DND-41 (cell line): ENCODE measurements at regions not wholly inside any gene's neighbourhood (a gene's known extent, or its start where the extent isn't known, plus 50 kb on each side); places are given as distances from the start of the nearest gene placed in this dataset.

ENCODE experiments used
- ATAC-seq: fragments of 200-7000 bp; cut with Tn5 transposase; 3 replicates; pipeline ENCODE4 v1.9.1; 2021; ENCODE audit warnings: low read depth; ENCODE audit not compliant: insufficient read depth
- DNase-seq: peaks from one replicate; pipeline ENCODE4 v3.0.0-alpha.2; 2020
- H2AFZ ChIP-seq: 2 replicates; pipeline ENCODE4 v1.6.0; 2012; ENCODE audit warnings: low read depth, low read length
- H3K27ac ChIP-seq: 2 replicates; pipeline ENCODE4 v1.5.1; 2012; ENCODE audit warnings: low read length, inconsistent platforms
- H3K27me3 ChIP-seq: fragments of 200-600 bp; sonication (generic); 2 replicates; pipeline ENCODE4 v1.6.0; 2012; ENCODE audit warnings: low read length, mild to moderate bottlenecking, inconsistent platforms; ENCODE audit not compliant: insufficient read depth, poor library complexity
- H3K36me3 ChIP-seq: 2 replicates; pipeline ENCODE4 v1.5.1; 2012; ENCODE audit warnings: low read length, inconsistent platforms; ENCODE audit not compliant: insufficient read depth
- H3K4me1 ChIP-seq: 2 replicates; pipeline ENCODE4 v1.5.1; 2012; ENCODE audit warnings: mild to moderate bottlenecking, low read length; ENCODE audit not compliant: insufficient read depth
- H3K4me2 ChIP-seq: 2 replicates; pipeline ENCODE4 v1.6.0; 2012; ENCODE audit warnings: mild to moderate bottlenecking, moderate library complexity, low read length, inconsistent platforms; ENCODE audit not compliant: insufficient read depth
- H3K4me3 ChIP-seq, 2 experiments: fragments of 200-600 bp in 1 of 2; shearing (Covaris generic) in 1 of 2; 2 replicates each; pipeline ENCODE4 v1.5.1; 2012 to 2016; ENCODE audit warnings: inconsistent platforms in 2 of 2, low read length in 2 of 2, mild to moderate bottlenecking in 2 of 2, low read depth in 1 of 2, moderate library complexity in 1 of 2
- H3K79me2 ChIP-seq: 2 replicates; pipeline ENCODE4 v1.6.0; 2012; ENCODE audit warnings: low read length, inconsistent platforms; ENCODE audit not compliant: insufficient read depth
- H3K9ac ChIP-seq: 2 replicates; pipeline ENCODE4 v1.6.0; 2012; ENCODE audit warnings: low read depth, mild to moderate bottlenecking, inconsistent platforms, low read length, moderate library complexity
- H3K9me3 ChIP-seq: 2 replicates; pipeline ENCODE4 v1.5.1; 2012; ENCODE audit warnings: low read length, moderate library complexity, mild to moderate bottlenecking, inconsistent platforms; ENCODE audit not compliant: insufficient read depth, severe bottlenecking
- H4K20me1 ChIP-seq: 2 replicates; pipeline ENCODE4 v1.6.0; 2012; ENCODE audit warnings: low read length; ENCODE audit not compliant: insufficient read depth
- EZH2 ChIP-seq: IDR thresholded peaks from 3 replicates; pipeline ENCODE4 v1.6.1; 2012; ENCODE audit warnings: borderline replicate concordance, low read depth, mild to moderate bottlenecking, moderate library complexity, low read length, inconsistent platforms; ENCODE audit not compliant: severe bottlenecking
- TF ChIP-seq, protein P1 (sequence below): IDR thresholded peaks from 2 replicates; pipeline ENCODE4 v1.5.1; 2012; ENCODE audit warnings: borderline replicate concordance, low read length, moderate library complexity, mild to moderate bottlenecking; ENCODE audit not compliant: poor library complexity, severe bottlenecking; ENCODE audit errors: extremely low read depth

DNA sequence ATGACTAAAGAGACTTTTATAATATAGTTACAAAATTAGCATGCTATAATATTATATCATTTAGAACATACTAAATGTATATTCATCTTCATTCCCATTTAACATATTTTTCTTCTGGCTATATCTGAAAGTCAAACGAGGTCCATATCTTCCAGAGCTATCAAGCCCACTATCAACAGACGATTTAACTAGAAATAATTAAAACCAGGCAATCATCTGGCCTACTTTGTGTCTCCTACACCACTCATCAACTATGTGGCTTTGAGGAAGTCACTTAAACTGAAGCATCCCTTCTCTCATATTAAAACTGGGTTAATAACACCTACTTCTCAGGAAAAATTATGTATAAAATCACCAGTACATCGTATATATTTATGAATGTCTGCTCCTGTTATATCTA is 1330.5 kb upstream of the PABPC4L start:
- no peak overlapping the region for H3K27ac ChIP-seq
- H2AFZ ChIP-seq, result no peak overlapping the region
- no peaks in the 10 kb centered on the region for H4K20me1 ChIP-seq
- DNase-seq (no peak), ATAC-seq (no peak)
- H3K4me3 ChIP-seq, result no peak overlapping the region
- TF ChIP-seq, protein P1, sequence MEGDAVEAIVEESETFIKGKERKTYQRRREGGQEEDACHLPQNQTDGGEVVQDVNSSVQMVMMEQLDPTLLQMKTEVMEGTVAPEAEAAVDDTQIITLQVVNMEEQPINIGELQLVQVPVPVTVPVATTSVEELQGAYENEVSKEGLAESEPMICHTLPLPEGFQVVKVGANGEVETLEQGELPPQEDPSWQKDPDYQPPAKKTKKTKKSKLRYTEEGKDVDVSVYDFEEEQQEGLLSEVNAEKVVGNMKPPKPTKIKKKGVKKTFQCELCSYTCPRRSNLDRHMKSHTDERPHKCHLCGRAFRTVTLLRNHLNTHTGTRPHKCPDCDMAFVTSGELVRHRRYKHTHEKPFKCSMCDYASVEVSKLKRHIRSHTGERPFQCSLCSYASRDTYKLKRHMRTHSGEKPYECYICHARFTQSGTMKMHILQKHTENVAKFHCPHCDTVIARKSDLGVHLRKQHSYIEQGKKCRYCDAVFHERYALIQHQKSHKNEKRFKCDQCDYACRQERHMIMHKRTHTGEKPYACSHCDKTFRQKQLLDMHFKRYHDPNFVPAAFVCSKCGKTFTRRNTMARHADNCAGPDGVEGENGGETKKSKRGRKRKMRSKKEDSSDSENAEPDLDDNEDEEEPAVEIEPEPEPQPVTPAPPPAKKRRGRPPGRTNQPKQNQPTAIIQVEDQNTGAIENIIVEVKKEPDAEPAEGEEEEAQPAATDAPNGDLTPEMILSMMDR, result no peak
- TF ChIP-seq EZH2, result no peak
- H3K36me3 ChIP-seq, result no peaks in the 10 kb centered on the region
- no peaks in the 10 kb centered on the region for H3K79me2 ChIP-seq
- H3K9me3 ChIP-seq, result no peaks in the 10 kb centered on the region
- H3K4me1 ChIP-seq, result no peaks in the 10 kb centered on the region
- no peak overlapping the region for H3K4me2 ChIP-seq
- H3K27me3 ChIP-seq, result no peaks in the 10 kb centered on the region
- no peak overlapping the region for H3K9ac ChIP-seq

DNA sequence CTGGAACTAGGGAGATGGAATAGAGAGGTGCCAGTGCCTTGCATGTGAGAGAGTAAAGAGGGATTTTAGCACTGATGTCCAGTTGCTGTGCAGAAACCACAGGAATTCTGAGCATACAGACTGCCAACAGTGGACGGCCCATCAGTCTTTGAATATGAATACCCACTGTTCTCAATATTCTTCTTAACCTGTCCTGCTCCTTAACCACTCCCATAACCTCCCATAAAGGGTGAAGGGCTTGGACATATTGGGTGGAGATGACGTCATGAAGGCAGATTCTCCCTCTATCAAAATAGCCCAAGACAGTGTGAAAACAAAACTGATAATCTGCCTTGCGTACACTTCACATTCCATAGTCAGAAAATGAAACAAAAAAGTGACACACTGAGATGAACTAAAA is 1313.7 kb upstream of the PABPC4L start:
- no peak overlapping the region for H2AFZ ChIP-seq
- H3K27ac ChIP-seq, result no peak overlapping the region
- TF ChIP-seq EZH2, result no peak
- TF ChIP-seq, protein P1, result no peak
- ATAC-seq, result no peak
- no peaks in the 10 kb centered on the region for H3K9me3 ChIP-seq
- no peaks in the 10 kb centered on the region for H3K79me2 ChIP-seq
- no peaks in the 10 kb centered on the region for H3K27me3 ChIP-seq
- no peaks in the 10 kb centered on the region for H3K36me3 ChIP-seq
- H3K9ac ChIP-seq, result no peak overlapping the region
- no peaks in the 10 kb centered on the region for H4K20me1 ChIP-seq
- no peak for DNase-seq
- no peaks in the 10 kb centered on the region; the same call in 1 of the 2 replicates for H3K4me1 ChIP-seq
- no peak overlapping the region for H3K4me3 ChIP-seq
- H3K4me2 ChIP-seq, result no peak overlapping the region

DNA sequence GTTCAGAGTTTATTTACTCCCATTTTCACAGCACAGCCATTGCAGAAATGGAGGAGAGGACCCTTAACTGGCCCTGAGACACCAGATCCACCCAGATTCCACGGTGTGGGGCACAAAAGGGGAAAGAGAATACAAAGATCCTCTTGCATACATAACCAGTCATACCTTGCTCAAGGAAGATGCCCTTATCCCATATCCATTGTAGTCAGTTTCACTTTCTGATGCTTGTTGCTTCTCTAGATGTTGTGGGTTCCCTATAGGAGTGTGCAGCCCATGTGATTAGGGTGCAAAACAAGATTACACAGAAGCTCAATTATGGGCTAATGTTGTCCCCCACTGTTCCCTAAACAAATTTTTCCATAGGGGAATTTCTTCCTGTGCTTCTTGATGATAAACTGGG is 1309.0 kb upstream of the PABPC4L start:
- no peaks in the 10 kb centered on the region for H3K27me3 ChIP-seq
- peak; percentile 56; the same call in 2 of the 3 replicates for ATAC-seq
- no peaks in the 10 kb centered on the region for H3K79me2 ChIP-seq
- H3K27ac ChIP-seq, result no peak overlapping the region
- no peaks in the 10 kb centered on the region; the same call in 1 of the 2 replicates for H3K4me1 ChIP-seq
- TF ChIP-seq, protein P1, result no peak
- no peak for TF ChIP-seq EZH2
- no peaks in the 10 kb centered on the region for H4K20me1 ChIP-seq
- H2AFZ ChIP-seq, result peak overlapping the region; percentile 56; the same call in 1 of the 2 replicates
- H3K36me3 ChIP-seq, result no peaks in the 10 kb centered on the region
- H3K4me2 ChIP-seq, result no peak overlapping the region
- H3K9ac ChIP-seq, result no peak overlapping the region
- no peaks in the 10 kb centered on the region for H3K9me3 ChIP-seq
- no peak overlapping the region for H3K4me3 ChIP-seq
- DNase-seq, result no peak
